Hematopoietic multipotent progenitor cell treated with erythropoietin and hydrocortisone succinate and interleukin-3 and kit ligand, for 17 days (in vitro differentiated cells): ENCODE measurements at regions not wholly inside any gene's neighbourhood (a gene's known extent, or its start where the extent isn't known, plus 50 kb on each side); places are given as distances from the start of the nearest gene placed in this dataset.
"Not testable (repeated sequence)": the region's sequence is repeated elsewhere in the genome, so short reads cannot be mapped to it uniquely, and the experiment has no call there.

Experiments
- DNase-seq: peaks from one replicate; pipeline ENCODE4 v3.0.0-alpha.2; 2015; ENCODE audit warnings: low spot score

GRCh38 chr7:138169441-138169851 lies 93.2 kb downstream of the AKR1D1 start:
- no peak for DNase-seq

- DNase-seq = no peak
Observed at GRCh38 chr7:138170298-138170697, 94.0 kb downstream of the AKR1D1 start.

GRCh38 chr7:138170959-138171703 lies 94.9 kb downstream of the AKR1D1 start:
- DNase-seq = no peak

- DNase-seq = no peak
Observed at GRCh38 chr7:138173548-138173947, 97.3 kb downstream of the AKR1D1 start.

GRCh38 chr7:138176060-138176459 lies 99.8 kb downstream of the AKR1D1 start:
- no peak for DNase-seq

DNA sequence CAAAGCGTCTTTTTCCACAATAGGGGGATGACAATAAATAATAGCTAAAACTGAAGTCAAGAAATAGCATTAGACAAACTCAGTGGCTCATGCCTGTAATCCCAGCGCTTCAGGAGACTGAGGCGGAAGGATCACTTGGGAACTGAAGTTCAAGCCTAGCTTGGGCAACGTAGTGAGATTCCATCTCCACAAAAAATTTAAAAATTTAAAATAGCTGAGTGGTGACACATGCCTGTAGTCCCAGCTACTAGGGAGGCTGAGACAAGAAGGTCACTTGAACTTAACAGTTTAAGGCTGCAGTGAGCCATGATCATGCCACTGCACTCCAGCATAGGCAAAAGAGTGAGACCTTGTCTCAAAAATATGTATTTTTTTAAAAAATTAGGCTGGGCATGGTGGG lies 107.9 kb downstream of the AKR1D1 start:
- no peak for DNase-seq

- no peak for DNase-seq
Observed at GRCh38 chr7:138185132-138185908, 109.1 kb downstream of the AKR1D1 start.

- DNase-seq = no peak
Observed at GRCh38 chr7:138186951-138187351, 110.7 kb downstream of the AKR1D1 start.

DNA sequence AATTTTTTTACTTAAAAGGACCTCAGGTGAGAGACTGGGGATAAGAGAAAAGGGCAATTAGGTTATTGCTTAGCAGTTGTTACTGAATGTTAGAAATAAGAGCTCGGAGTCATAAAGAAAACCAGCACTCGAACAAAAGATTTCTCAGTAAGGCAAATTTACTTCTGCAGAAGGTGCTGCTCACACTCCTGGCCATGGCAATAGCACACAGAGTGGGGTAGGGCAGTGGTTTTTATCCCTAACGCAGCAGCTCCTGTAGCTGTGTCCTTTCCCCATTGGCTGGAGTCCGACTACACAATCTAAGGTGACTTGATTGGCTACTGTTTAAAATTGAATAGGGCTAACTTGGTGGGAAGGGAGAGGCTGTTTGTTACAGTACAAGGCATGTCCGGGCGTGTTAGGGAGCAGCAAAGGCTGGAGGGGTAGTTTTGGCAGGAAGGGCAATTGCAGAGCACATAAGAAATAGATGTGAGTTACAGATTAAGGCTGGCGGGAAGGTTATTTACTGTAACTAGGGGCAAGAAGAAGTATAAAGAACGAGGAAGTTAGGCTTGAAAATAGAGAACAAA lies 112.1 kb downstream of the AKR1D1 start:
- no peak for DNase-seq

DNA sequence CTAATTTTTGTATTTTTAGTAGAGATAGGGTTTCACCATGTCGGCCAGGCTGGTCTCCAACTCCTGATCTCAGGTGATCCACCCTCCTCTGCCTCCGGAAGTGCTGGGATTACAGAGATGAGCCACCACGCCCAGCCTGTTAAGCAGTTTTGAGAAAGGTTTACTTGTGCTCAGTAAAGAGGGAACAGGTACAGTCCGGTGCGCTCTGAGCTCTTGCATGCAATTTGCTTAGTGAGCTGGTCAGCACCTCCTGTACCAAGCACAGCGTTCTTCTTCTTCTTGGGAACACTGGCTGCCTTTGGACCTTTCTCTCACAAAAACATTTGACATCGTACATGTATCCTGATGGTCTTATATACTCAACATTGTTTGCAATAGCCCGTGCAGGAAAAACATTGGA lies 118.3 kb downstream of the AKR1D1 start:
- no peak for DNase-seq

DNA sequence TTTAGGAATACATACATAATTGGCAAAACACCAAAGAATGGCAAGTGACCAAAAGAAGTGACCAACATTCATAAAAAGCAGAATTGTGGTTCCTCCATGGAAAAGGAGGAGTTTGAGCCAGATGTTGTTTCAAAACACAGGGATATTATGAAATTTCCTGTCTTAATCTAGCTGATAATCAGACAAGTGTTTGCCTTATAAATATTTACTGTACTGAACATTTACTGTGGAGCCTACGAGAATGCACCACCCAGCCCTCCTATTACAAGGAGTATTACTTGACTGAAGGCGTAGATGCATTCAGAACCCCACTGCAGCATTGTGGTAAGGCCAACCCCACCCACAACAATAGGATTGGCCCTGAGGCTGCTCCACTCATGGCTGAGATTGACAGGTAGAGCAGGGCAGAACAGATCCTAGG lies 118.9 kb downstream of the AKR1D1 start:
- DNase-seq = no peak

- not testable (repeated sequence) for DNase-seq
Observed at GRCh38 chr7:138196503-138196946, 120.3 kb downstream of the AKR1D1 start.

DNA sequence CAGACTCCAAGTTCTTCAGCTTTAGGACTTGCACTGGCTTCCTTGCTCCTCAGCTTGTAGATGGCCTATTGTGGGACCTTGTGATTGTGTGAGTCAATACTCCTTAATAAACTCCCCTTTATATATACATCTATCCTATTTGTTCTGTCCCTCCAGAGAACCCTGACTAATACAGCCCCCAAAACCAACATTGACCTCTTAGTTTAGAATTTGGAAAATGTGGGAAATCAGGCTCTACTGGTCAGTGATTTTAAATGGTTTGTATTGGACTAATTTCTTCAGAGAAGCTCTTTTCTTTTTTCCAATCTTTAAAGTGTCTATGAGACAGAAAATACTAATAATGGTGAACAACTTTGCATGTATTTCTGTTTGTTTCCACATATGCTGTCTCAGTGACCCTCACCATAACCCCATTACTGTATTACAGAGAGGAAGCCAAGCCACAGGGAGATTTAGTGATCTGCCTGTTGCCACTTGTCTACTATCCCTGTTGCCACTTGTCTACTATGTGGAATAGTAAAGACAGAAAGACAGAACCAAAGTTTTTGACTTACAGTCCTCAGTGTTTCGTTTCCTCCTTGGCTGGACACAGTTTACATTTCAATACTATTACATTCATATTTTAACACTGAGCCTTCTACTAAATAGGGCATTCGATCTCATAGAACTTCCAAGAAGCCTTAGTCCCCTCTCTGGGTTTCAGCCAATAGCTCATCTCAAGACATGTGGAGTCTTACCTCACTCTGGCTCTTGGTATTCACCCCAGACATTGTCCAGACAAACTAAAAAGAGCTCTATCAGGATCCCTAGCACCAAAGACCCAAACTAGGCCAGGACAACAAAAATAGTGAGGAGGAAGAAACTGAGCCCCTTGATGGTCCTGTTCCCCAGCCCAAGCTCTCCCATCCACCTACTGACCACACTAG lies 121.0 kb downstream of the AKR1D1 start:
- DNase-seq = no peak

GRCh38 chr7:138204285-138204981 lies 128.2 kb downstream of the AKR1D1 start:
- no peak for DNase-seq

- DNase-seq = no peak
Observed at GRCh38 chr7:138204982-138205298, 128.7 kb downstream of the AKR1D1 start.

- no peak for DNase-seq
Observed at GRCh38 chr7:138205614-138206150, 129.4 kb downstream of the AKR1D1 start.

DNA sequence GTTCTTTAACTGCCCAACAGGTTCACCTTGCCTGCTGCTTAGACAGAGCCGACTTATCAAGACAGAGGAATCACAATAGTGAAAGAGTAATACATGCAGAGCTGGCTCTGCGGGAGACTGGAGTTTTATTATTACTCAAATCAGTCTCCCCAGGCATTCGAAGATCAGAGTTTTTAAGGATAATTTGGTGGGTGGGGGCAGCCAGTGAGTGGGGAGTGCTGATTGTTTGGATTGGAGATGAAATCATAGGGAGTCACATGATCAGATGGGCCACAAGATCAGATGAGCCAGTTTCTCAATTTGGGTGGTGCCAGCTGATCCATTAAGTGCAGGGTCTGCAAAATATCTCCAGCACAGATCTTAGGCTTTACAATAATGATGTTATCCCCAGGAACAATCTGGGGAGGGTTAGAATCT lies 131.3 kb downstream of the AKR1D1 start:
- DNase-seq = no peak

- no peak for DNase-seq
Observed at GRCh38 chr7:138208142-138208570, 131.9 kb downstream of the AKR1D1 start.

DNA sequence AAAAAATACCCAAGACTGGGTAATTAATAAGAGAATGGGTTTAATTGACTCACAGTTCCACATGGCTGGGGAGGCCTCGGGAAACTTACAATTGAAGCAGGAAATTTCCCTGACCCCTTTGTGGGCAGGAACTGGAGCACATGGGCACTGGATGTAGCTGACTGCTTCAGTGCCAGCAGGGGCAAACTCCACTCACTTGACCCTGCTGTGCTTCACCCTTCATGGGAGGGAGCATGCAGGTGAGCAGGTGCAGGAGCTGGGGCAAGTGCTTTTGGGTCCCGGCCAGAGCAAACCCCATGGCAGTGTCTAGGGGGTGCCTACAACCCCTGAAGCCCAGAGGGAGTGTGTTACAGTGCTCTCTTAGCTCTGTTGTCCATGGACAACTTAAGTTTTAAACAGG lies 132.6 kb downstream of the AKR1D1 start:
- DNase-seq = no peak

DNA sequence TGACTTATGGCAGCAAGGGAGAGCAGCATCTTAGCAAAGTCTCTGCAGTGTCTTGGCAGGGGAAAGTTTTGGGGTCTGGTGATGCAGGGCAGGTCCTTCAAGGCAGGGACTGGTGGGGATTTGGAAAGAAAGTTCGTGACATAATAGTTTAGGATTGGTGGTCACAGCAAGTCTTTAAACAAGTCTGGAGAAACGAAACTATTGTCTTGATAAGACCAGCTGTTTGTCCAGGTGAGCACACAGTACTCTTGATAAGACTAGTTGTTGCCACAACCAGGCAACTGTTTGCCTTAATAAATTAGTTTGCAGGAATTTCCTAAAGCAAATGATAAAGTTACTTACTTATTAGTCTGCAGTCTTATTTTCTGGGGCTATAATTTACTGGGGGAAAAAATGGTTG lies 136.1 kb downstream of the AKR1D1 start:
- no peak for DNase-seq

GRCh38 chr7:138214926-138215325 lies 138.7 kb downstream of the AKR1D1 start:
- DNase-seq = no peak
